Upper lobe of left lung (tissue), 6 donors: ENCODE measurements at regions not wholly inside any gene's neighbourhood (a gene's known extent, or its start where the extent isn't known, plus 50 kb on each side); places are given as distances from the start of the nearest gene placed in this dataset.

Experiments
- ATAC-seq, 2 donors: fragments of 200-7000 bp; cut with Tn5 transposase; one replicate each; pipeline ENCODE4 v1.9.1; 2022; ENCODE audit warnings: mild to moderate bottlenecking in 2 of 2, moderate library complexity in 2 of 2; ENCODE audit not compliant: low FRiP score in 2 of 2
- DNase-seq, 2 donors: peaks; one replicate each; pipeline ENCODE4 v3.0.0-alpha.2; 2019 to 2020
- H3K27ac ChIP-seq, 4 donors: fragments of 200-600 bp; sonication (generic); one replicate each; pipeline ENCODE4 v1.5.1; 2016 to 2019
- H3K27me3 ChIP-seq, 4 donors: fragments of 200-600 bp; sonication (generic); one replicate each; pipeline ENCODE4 v1.5.1; 2017 to 2019
- H3K36me3 ChIP-seq, 4 donors: fragments of 200-600 bp; sonication (generic); one replicate each; pipeline ENCODE4 v1.5.1; 2016 to 2019
- H3K4me1 ChIP-seq, 4 donors: fragments of 200-600 bp; sonication (generic); one replicate each; pipeline ENCODE4 v1.5.1; 2018 to 2019
- H3K4me3 ChIP-seq, 4 donors: fragments of 200-600 bp; sonication (generic); one replicate each; pipeline ENCODE4 v1.5.1; 2017 to 2019; ENCODE audit warnings: mild to moderate bottlenecking in 2 of 4, moderate library complexity in 1 of 4
- H3K9me3 ChIP-seq, 4 donors: fragments of 200-600 bp; sonication (generic); one replicate each; pipeline ENCODE4 v1.5.1; 2018 to 2019
- EP300 ChIP-seq, 4 donors: sonication (generic); formaldehyde crosslinking; IDR thresholded peaks; one replicate each; pipeline ENCODE4 v1.5.1; 2017; ENCODE audit warnings: antibody characterized with exemption in 4 of 4, control low read depth in 2 of 4
- POLR2A ChIP-seq, 4 donors: fragments of 450-650 bp; IDR thresholded peaks; one replicate each; pipeline ENCODE4 v1.5.1; 2016 to 2017; ENCODE audit warnings: antibody characterized with exemption in 4 of 4, mild to moderate bottlenecking in 2 of 4
- POLR2AphosphoS5 ChIP-seq, 2 donors: sonication (generic); formaldehyde crosslinking; IDR thresholded peaks; one replicate each; pipeline ENCODE4 v1.5.1; 2017; ENCODE audit warnings: antibody characterized with exemption in 2 of 2
- WGBS, 2 donors: methylation state at CpG; one replicate each; pipeline ENCODE4 v1.1.5; 2017 to 2018; 5-methylcytosine and 5-hydroxymethylcytosine counted together
- TF ChIP-seq, protein P1 (sequence below), 6 experiments: fragments of 450-650 bp in 4 of 6; fragments of 200-600 bp in 2 of 6; sonication (generic) in 2 of 6; IDR thresholded peaks; one replicate each; pipeline ENCODE4 v1.5.1; 2016 to 2019; ENCODE audit warnings: antibody characterized with exemption in 6 of 6
- donor health status: DM: no; HTN: no; CAD: no; lungs with moderate emphysema.
- donor health status: DM: no; HTN: yes; CAD: no; lungs with severe emphysema.

DNA sequence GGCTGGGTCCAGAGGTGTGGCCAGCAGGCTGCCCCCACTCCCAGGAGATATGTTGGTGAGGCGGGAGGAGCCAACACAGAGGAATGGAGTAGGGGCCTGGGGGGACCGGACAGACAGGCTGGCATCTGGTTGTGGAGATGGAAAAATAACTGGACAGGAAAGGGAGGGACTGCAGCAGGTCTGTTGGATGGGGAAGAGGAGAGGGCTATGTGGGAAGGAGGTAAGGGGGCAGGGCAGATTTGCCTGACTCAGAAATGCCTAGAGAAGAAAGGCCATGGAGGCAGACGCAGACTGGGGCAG lies 160.4 kb downstream of the TRIM29 start:
- 70 to 78% methylated on average over 3 of the region's 3 CpGs for WGBS, 2 donors
- no peak for DNase-seq
- H3K4me3 ChIP-seq = no peak overlapping the region
- no peaks in the 10 kb centered on the region for H3K4me1 ChIP-seq
- TF ChIP-seq EP300 (IDR thresholded peaks at IDR 0.05) = no peak
- no peak for TF ChIP-seq POLR2A (IDR thresholded peaks at IDR 0.05)
- TF ChIP-seq POLR2AphosphoS5 (IDR thresholded peaks at IDR 0.05) = no peak
- TF ChIP-seq, protein P1, sequence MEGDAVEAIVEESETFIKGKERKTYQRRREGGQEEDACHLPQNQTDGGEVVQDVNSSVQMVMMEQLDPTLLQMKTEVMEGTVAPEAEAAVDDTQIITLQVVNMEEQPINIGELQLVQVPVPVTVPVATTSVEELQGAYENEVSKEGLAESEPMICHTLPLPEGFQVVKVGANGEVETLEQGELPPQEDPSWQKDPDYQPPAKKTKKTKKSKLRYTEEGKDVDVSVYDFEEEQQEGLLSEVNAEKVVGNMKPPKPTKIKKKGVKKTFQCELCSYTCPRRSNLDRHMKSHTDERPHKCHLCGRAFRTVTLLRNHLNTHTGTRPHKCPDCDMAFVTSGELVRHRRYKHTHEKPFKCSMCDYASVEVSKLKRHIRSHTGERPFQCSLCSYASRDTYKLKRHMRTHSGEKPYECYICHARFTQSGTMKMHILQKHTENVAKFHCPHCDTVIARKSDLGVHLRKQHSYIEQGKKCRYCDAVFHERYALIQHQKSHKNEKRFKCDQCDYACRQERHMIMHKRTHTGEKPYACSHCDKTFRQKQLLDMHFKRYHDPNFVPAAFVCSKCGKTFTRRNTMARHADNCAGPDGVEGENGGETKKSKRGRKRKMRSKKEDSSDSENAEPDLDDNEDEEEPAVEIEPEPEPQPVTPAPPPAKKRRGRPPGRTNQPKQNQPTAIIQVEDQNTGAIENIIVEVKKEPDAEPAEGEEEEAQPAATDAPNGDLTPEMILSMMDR (IDR thresholded peaks at IDR 0.05) = no peak
- H3K36me3 ChIP-seq = no peaks in the 10 kb centered on the region
- H3K27ac ChIP-seq = no peak overlapping the region
- no peaks in the 10 kb centered on the region for H3K9me3 ChIP-seq
- ATAC-seq = no peak
- H3K27me3 ChIP-seq = no peaks in the 10 kb centered on the region

DNA sequence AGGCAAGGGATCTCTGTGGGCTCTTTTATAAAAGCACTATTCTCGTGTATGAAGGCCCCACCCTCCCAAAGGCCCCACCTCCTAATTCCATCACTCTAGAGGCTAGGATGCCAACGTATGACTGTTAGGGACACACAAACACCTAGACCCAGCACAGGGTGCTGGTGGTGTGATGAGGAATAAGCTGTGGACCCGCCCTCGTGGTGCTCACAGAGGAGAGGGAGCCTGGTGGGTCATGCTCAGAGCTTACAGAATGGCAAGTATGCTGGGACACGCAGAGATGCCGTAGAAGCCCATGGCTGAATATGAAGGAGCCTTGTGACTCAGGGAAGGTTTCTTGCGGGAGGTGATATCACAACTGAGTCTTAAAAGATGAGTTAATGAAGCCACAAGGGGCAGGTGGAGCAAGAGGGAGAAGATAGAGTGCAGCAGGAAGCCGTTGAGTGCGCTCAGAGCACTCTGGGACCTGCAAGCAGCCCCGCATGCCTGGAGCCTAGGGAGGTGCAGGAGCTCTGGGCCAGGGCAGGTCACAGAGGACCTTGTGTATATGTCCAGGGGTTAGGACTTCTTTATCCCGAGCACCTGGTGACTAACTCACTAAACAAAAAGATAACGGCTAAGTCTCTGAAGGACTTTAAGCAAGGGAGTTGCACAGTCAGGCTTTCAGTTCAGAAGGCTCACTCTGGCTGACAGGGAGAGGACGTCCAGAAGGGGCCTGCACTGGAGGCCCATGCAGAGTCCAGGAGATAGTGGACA lies 160.9 kb downstream of the TRIM29 start:
- no peak for TF ChIP-seq EP300 (IDR thresholded peaks at IDR 0.05)
- no peak for TF ChIP-seq POLR2A (IDR thresholded peaks at IDR 0.05)
- TF ChIP-seq, protein P1 (IDR thresholded peaks at IDR 0.05) = no peak
- no peak for TF ChIP-seq POLR2AphosphoS5 (IDR thresholded peaks at IDR 0.05)
- Histone ChIP-seq H3K9me3 (peaks cover 0 to under 1% (median 0%) of the 10 kb centered on the region in 4 donors), H3K4me1 (no peaks in the 10 kb centered on the region), H3K27me3 (no peaks in the 10 kb centered on the region), H3K27ac (no peak overlapping the region), H3K36me3 (no peaks in the 10 kb centered on the region), H3K4me3 (no peak overlapping the region)
- 77 to 81% methylated on average over 13 of the region's 13 CpGs for WGBS, 2 donors
- no peak for DNase-seq
- no peak for ATAC-seq

DNA sequence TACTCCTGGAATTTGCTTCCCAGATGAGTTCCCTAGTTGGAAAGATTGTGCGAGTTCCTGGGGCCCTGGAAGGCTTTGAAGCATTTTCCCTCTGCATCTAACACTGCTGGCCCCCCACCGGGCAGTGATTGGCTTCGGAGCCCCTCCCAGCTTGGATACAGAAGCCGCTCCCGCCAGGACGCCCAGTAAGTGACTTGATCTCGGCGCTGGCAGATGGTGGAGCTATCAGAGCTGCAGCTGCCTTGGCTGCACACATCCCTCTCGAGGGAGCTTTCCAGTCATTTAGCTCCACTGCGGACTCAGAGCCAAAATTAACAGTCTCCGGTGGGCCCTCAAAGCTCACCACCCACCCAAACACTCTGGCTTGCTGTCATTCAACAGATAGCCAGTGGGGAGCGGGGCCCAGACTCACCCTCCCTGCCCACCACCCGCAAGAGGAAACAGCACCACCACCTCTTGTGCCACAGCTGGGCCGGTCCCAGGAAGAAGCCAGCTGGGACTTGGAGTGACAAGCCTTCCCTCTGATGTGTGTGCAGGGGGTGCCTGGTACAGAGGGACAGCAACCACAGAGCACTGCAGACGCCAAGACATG lies 162.3 kb downstream of the TRIM29 start:
- TF ChIP-seq POLR2AphosphoS5 (IDR thresholded peaks at IDR 0.05) = no peak
- no peak for TF ChIP-seq EP300 (IDR thresholded peaks at IDR 0.05)
- TF ChIP-seq, protein P1 (IDR thresholded peaks at IDR 0.05) = no peak
- TF ChIP-seq POLR2A (IDR thresholded peaks at IDR 0.05) = no peak
- Histone ChIP-seq H3K4me3 (no peak overlapping the region), H3K36me3 (no peaks in the 10 kb centered on the region), H3K27me3 (no peaks in the 10 kb centered on the region), H3K27ac (no peak overlapping the region), H3K9me3 (peaks cover 0 to 2% (median 0%) of the 10 kb centered on the region in 4 donors), H3K4me1 (no peaks in the 10 kb centered on the region)
- 40 to 46% methylated on average over 1 to 15 of the region's 15 CpGs for WGBS, 2 donors
- ATAC-seq = no peak
- no peak for DNase-seq

DNA sequence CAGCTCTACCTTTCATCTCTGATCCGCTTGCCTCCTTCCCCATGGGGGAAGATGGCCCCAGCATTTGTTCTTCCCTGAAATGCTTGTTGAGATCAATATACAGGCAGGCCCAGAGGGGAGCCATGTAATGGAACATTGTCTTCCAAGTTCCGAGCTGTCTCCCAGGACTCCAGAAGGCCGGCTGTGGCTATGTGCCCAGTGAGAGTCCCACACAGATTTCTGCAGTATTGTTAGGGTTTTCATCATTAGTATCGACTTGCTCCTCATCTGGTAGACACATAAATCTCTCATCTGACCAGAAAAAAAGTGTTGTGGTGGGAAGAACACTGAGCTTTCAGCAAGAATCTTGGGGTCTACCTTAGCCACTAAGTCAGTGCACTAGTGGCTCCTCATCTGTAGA lies 163.4 kb downstream of the TRIM29 start:
- H3K9me3 ChIP-seq = peaks cover 0 to 2% (median 0%) of the 10 kb centered on the region in 4 donors
- ATAC-seq (no peak), DNase-seq (no peak)
- no peak for TF ChIP-seq POLR2A (IDR thresholded peaks at IDR 0.05)
- no peak overlapping the region for H3K4me3 ChIP-seq
- no peak overlapping the region for H3K27ac ChIP-seq
- H3K36me3 ChIP-seq = no peaks in the 10 kb centered on the region
- 85 to 96% methylated on average over 4 of the region's 4 CpGs for WGBS, 2 donors
- H3K27me3 ChIP-seq = no peaks in the 10 kb centered on the region
- H3K4me1 ChIP-seq = no peaks in the 10 kb centered on the region

DNA sequence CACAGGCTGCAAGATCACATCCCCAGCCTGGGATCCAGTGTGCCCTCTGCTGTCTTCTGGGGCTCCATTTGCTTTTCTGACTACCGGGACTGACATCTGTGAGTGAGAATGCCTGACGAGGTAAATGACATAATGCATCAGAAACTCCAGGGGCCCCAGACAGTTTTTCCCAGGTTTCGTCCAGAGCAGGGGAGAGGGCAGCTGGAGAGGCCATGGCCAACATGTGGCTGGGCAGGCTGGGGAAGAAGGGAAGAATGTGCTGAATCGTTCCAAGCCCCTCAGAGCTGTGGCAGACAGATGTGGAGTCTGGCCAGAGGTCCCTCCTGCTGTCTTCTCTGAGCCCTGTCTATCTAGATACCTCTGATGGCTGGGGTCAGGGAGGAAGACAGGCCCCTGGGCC lies 163.9 kb downstream of the TRIM29 start:
- Histone ChIP-seq H3K4me1 (no peaks in the 10 kb centered on the region), H3K27ac (no peak overlapping the region), H3K9me3 (peaks cover 0 to 2% (median 0%) of the 10 kb centered on the region in 4 donors), H3K27me3 (no peaks in the 10 kb centered on the region), H3K36me3 (no peaks in the 10 kb centered on the region), H3K4me3 (no peak overlapping the region)
- TF ChIP-seq POLR2A (IDR thresholded peaks at IDR 0.05) = no peak
- TF ChIP-seq EP300 (IDR thresholded peaks at IDR 0.05) = no peak
- TF ChIP-seq POLR2AphosphoS5 (IDR thresholded peaks at IDR 0.05) = no peak
- no peak for DNase-seq
- 69 to 75% methylated on average over 3 to 4 of the region's 4 CpGs for WGBS, 2 donors
- no peak for ATAC-seq

DNA sequence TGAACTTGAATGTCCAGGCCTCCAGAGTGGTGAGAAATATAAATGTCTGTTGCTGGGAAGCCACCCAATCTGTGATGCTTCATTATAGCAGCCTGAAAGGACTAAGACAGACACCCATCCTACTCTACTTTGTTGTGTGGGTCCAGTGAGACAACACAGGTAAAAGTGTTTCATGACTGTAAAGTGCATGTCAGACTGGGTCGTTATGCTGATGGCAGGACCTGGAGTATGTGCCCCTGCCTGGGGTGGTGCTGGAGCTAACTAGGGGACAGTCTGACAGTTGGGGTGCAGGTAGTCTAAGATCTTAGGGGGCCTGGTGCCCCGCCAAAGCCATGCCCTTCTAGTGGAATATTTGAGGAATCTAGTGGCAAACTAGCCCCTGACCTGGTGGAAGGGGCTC lies 165.6 kb downstream of the TRIM29 start:
- no peaks in the 10 kb centered on the region for H3K27me3 ChIP-seq
- WGBS, 2 donors = 81 to 100% methylated on average over 1 to 2 of the region's 2 CpGs

More for the DNA sequence above, 165.6 kb downstream of the TRIM29 start:
- no peak for ATAC-seq
- no peaks in the 10 kb centered on the region for H3K4me1 ChIP-seq
- TF ChIP-seq, protein P1 (IDR thresholded peaks at IDR 0.05) = no peak
- TF ChIP-seq POLR2A (IDR thresholded peaks at IDR 0.05) (no peak), POLR2AphosphoS5 (IDR thresholded peaks at IDR 0.05) (no peak), EP300 (IDR thresholded peaks at IDR 0.05) (no peak)
- no peak overlapping the region for H3K27ac ChIP-seq
- peaks cover 0 to 2% (median 0%) of the 10 kb centered on the region in 4 donors for H3K9me3 ChIP-seq
- H3K36me3 ChIP-seq = no peaks in the 10 kb centered on the region
- H3K4me3 ChIP-seq = no peak overlapping the region
- DNase-seq = no peak
